Activated gamma-delta T cell treated with anti-CD3 and anti-CD28 coated beads, Interleukin-2, amount 50 U/mL, for 16 hours (primary cell): ENCODE measurements at regions not wholly inside any gene's neighbourhood (a gene's known extent, or its start where the extent isn't known, plus 50 kb on each side); places are given as distances from the start of the nearest gene placed in this dataset.

Experiments used
- DNase-seq: peaks from one replicate; pipeline ENCODE4 v3.0.0-alpha.2; 2020; ENCODE audit warnings: low read depth

GRCh38 chr1:87682565-87682964 lies 353.9 kb downstream of the LMO4 start:
- no peak for DNase-seq

DNA sequence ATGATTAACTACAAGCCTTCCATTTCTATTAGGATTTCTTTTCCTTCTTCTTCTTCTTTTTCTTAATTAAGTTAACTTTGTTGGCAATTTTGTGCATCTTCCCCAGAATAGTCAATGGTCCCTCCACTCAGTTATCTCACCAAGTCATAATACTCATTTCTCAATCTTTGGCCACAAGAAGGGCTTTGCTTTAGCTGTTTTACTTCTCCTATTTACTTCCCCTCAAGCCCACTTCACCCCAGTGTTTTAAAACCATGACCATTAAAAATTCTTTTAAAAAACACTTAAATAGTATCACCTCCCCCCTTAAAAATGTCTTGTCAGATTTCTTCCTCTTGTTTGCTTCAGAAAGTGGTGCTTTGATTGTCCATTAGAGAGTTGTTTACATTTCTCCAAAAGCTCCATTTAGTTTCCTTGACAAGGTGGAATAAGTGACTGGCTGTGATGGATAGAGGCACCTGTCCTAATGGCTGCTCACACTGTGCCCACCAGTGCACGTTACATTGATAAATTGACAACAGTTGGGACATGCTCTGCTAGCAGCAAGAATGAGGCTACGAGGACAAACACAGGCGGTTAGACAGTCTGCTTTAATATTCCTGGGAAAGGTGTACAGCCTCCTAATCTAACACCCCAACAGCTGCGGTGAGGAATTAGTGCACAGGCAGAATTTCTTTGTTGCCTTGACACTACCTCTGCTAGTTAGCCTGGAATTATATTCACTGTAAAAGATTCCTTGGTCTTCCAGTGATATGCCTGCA lies 354.7 kb downstream of the LMO4 start:
- DNase-seq, result no peak

- DNase-seq, result no peak
Measured at GRCh38 chr1:87684194-87684593, 355.5 kb downstream of the LMO4 start.

- DNase-seq, result no peak
Measured at GRCh38 chr1:87684713-87685205, 356.1 kb downstream of the LMO4 start.

DNA sequence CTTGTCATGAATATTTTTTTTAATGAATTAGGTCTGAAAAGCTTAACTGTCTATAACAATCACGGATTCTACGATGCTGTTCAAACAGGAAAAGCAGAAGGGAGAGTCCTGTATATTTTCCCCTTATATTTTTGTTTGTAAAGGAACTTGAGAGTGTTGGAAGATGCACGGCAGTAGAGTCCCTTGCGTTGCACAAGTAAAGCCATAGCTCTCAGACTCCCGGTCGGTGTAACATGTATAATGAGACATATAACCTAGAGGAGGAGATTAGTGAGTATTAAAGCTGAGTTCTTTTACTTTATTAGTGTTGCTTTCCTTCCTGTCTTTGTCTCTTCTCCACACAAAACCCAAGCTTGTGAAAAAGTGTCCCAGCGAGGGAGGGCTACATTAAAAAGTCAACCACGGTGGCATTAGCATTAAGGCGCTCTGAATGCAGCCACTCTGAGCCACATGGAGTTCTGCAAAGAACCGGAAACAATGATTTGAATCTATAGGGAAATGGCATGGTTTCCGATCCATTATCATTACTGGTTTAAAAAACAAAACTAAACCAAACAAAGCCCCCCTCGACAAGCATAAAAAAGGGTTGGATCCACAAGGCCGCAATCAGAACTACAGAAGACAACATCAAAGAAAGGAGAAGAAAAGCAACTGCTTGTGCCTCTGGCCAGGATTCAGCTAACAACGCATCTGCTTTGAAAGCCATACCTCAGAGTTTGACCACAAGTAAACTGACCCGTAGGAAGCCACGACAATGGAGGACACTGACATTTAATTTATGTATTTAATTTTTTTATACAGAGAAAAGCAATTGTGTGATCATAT lies 356.8 kb downstream of the LMO4 start:
- DNase-seq, result no peak

DNA sequence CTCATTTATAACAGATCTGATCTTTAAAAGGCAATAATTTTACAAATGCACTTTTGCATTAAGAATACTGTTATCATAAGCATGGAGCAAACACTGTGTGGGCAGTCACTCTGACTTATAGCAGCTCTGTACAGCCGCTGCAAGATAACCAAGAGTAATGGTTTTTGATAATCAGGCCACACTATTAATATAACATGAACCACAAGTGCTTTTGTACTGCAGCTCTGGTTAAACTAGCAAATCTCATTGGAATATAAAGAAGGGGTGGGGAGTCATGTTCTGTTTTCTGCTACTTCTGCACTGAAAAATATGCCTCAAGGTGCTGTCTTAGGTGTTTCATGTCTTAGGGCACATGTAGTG lies 357.4 kb downstream of the LMO4 start:
- no peak for DNase-seq

DNA sequence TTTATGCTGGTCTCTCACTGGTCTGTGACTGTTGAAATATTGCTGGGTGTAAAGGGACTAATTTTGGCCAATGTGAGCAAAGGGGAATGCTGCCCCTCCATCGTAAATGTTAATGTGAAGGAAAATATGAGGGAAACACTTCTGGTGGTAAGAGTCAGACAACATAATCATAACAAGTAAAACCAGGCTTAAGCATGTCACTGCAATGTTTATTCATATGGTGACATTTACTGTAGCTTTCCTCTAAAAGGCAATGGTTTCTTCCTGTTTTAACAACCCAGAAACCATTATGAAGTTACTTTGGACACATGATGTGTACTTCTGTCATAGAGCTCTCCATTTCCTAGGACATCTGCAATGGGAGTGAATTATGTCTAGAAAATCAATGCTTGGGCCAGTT lies 358.0 kb downstream of the LMO4 start:
- no peak for DNase-seq

DNA sequence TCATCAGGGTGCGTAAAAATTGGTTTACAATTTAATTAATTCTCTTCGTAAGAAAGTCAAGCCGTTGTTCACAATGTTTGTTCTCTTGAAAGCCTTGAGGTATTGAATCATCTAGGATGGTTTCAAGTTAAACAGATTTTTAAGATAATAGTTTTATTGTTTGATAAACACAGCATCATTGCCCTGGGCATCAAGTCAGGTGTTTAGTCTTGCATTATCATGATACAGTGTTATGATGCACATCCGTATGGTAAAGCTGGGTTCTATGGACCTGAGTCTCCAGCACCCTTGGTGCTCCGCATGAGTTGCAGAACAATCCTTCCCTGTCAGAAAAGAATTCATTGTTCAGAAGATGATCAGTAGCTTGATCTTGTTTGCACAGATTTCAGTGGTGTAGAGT lies 359.5 kb downstream of the LMO4 start:
- no peak for DNase-seq

DNA sequence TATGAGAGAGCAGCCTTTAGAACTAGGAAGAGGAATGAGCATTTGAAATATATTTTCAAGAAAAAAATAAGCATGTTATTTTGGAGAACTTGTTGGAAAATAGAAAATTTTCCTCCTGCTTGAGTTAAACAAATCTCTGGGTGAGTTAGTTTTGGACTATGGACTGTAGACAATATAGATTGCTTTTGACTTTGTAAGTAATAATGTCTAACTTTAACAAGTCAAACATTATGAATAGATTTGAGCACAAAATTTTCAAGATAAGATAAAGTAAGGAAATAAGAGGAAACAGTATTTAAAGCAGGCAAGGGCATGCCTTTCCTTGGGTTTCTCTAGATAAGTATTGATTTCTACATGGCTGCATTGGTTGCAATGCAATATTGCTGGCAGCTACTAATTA lies 360.8 kb downstream of the LMO4 start:
- DNase-seq, result no peak

DNA sequence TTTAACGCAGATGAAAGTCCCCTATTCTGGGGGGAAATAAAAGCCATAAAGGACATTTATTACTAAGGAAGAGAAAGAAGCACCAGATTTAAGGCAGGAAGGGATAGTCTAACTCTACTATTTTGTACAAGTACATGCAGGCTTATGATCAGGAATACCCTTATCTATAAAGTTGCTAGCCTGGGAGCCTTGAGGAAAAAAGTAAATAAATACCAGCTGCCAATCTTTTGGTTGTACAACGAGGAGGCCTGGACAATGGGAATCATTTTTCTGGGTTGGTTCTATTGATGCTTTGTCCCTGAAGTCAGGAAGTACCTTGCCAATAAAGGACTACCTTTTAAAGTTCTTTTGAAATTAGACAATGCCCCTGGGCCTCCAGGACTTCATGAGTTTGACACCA lies 367.8 kb downstream of the LMO4 start:
- DNase-seq, result no peak

DNA sequence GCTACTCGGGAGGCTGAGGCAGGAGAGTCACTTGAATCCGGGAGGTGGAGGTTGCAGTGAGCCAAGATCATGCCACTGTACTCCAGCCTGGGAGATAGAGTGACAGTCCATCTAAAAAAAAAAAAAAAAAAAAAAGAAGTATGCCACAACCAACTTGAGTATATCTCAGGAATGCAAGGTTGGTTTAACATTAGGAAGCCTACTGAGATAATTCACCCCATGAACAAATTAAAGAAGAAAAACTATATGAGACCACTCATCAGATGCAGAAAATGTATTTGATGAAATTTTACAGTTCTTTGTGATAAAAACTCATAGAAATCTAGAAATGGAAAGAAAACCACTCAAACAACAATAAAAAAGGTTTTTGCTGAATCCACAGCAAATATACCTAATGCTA lies 373.8 kb downstream of the LMO4 start:
- no peak for DNase-seq

- DNase-seq, result no peak
Measured at GRCh38 chr1:87705233-87705632, 376.6 kb downstream of the LMO4 start.

DNA sequence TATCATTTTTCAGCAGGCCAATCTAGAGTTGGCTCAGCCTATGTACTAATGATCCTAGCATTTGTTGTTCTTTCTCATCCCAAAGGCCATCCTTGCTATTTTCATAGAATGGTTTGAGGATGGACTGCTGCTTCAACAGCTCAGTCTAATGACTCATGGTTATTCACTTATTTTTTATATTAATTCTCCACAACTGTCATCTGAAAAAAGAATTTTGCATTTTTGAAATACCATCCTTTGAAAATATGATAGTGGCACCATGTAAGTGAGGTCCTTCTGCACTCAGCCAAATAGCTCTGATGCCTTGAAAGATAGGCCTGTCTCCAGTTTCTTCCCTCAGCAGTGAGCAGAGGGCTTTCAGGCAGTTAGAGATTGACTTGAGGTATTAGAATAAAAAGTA lies 377.5 kb downstream of the LMO4 start:
- no peak for DNase-seq

DNA sequence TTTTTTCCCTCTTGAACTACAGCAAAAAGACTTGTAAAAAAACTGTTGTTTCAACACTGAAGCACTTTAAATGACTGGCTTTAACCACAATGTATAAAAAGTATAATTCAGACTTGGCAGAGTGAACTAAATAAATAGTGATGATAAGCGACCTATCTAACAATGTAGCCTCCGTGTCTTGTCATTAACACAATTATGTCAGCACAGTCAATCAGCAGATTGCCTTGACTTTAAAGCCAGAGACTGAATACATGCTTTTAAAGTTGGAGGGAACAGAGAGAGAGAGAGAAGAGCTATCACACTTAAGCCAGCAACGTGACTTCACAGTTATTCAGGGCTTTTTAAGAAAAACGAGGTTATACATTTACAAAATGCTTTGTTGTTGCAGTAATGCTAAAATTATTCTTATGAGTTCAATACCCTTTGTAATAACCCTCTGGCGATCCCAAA lies 378.1 kb downstream of the LMO4 start:
- no peak for DNase-seq

- DNase-seq, result no peak
Measured at GRCh38 chr1:87707411-87707810, 378.7 kb downstream of the LMO4 start.

DNA sequence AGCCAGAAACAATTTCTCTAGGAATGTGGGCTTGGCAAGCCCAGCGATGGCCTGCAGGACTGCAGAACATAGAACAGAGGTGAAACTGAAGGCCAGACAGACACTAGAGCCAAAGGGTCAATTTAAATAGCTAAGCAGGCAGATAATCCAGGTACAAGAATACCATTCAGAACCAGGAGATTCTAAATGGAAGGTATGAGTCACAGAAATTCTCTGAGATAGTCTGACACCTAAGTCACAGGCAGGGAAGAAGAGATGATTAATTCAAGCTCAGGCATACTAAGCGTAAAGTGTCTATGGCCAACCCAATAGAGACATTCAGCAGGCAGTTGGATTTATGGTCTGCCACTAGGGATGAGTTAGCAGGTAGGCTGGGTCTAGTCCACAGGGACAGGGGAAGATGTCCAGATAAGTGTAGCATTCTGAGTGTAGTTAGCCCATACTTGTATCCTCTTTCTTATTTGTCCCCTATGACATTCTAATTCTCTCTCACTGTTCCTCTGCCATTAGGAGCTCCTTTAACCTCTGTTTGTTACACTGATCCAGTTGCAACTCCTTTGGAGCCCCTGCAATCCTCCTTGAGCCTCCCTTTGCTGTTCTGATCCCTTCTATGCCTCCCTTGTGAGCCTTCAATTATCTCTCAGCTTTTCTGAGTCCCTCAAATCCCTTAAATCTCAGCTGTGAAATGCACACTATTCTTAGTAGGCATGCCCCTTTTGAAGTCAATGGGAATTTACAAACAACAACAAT lies 383.8 kb downstream of the LMO4 start:
- no peak for DNase-seq

DNA sequence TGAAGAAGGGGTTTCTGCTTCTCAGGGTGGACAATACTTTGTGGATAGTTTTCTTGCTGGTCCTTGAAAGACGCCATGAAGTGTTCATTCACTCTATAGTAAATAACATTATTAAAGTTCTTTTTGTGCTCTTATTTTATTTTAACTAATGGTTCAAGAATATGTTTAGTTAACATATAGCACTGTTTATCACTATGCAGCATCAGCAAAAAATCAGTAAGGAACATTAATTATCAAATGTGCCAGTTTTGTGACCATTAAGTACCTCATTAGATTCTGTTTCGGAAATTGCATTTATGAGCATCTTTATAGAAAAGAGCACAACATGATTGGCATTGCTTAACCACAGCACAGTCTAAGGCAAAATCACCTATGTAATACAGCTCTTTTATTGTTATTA lies 385.6 kb downstream of the LMO4 start:
- DNase-seq, result no peak

GRCh38 chr1:87715052-87715451 lies 386.4 kb downstream of the LMO4 start:
- DNase-seq, result no peak

DNA sequence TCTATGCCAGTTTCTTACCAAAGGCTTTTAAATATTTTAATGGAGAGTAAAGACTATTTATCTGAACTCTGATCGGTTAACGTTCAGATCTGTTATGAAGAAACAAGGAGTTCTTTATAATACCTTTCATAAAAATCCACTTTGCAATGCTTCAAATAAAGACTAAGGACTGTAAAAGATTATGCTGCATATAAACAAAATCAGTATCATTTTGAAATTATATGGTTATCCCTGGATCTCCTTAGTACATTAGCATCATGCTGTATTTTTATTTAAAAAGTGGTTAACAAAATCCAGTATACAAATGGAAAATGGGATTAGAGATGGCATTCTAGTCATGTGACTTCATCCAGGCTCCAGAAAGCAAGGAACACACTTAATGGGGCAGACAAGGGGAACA lies 386.8 kb downstream of the LMO4 start:
- DNase-seq, result no peak

GRCh38 chr1:87717157-87717670 lies 388.5 kb downstream of the LMO4 start:
- DNase-seq, result no peak

DNA sequence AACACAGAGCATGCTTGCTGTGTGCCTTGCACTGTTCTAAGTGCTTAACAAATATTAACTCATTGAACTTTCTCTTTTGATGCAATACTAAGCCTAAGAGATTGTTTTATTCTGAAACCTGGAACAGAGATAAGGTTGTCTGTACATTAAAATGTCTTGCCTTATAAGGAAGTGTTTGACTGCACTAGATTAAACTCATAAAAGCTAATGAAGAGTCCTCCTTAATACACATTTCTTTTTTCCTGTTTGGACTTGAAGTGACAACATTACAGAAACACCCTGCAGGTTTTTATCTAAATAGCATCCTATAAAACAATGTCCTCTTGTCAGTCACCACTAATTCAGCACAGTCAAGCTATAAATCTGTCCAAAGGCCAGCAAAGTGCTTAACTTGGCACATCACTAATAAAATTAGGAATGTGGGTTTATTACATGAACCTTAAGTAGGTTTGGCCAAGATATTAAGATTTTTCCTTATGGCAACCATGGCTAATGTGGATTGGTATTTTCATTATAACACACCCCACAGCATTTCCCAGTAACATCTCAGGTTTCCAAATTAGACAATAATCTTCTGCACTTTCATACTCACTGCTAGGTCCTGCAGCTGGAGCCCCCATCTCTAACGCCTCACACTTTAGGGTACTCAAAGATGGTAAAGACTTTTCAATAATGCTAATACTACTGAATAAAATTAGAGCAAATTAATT lies 389.7 kb downstream of the LMO4 start:
- no peak for DNase-seq

- DNase-seq, result no peak
Measured at GRCh38 chr1:87719658-87720057, 391.0 kb downstream of the LMO4 start.
